Nephron (organoid): ENCODE measurements at regions not wholly inside any gene's neighbourhood (a gene's known extent, or its start where the extent isn't known, plus 50 kb on each side); places are given as distances from the start of the nearest gene placed in this dataset.

Source experiments
- H3K27ac Mint-ChIP-seq, 3 experiments: 2 replicates each; pipeline ENCODE4 v1.8.0; 2020; ENCODE audit warnings: mixed read lengths in 3 of 3, mild to moderate bottlenecking in 2 of 3, moderate library complexity in 1 of 3
- H3K27me3 Mint-ChIP-seq: 2 replicates; pipeline ENCODE4 v1.8.0; 2021; ENCODE audit warnings: low read depth, mild to moderate bottlenecking, moderate library complexity, mixed read lengths
- H3K36me3 Mint-ChIP-seq: 2 replicates; pipeline ENCODE4 v1.8.0; 2020; ENCODE audit warnings: low read depth, mixed read lengths
- H3K4me1 Mint-ChIP-seq: 2 replicates; pipeline ENCODE4 v1.8.0; 2020; ENCODE audit warnings: mixed read lengths
- H3K4me3 Mint-ChIP-seq, 3 experiments: 2 replicates each; pipeline ENCODE4 v1.8.0; 2020; ENCODE audit warnings: mild to moderate bottlenecking in 3 of 3, mixed read lengths in 3 of 3, moderate library complexity in 2 of 3
- H3K9me3 Mint-ChIP-seq: 2 replicates; pipeline ENCODE4 v1.8.0; 2020; ENCODE audit warnings: mixed read lengths
- TF ChIP-seq, protein P1 (sequence below), 3 experiments: fragments of 200-600 bp; sonication (generic); IDR thresholded peaks; one replicate each; pipeline ENCODE4 v1.5.0; 2021; ENCODE audit warnings: antibody characterized with exemption in 3 of 3; ENCODE audit not compliant: unreplicated experiment in 3 of 3

DNA sequence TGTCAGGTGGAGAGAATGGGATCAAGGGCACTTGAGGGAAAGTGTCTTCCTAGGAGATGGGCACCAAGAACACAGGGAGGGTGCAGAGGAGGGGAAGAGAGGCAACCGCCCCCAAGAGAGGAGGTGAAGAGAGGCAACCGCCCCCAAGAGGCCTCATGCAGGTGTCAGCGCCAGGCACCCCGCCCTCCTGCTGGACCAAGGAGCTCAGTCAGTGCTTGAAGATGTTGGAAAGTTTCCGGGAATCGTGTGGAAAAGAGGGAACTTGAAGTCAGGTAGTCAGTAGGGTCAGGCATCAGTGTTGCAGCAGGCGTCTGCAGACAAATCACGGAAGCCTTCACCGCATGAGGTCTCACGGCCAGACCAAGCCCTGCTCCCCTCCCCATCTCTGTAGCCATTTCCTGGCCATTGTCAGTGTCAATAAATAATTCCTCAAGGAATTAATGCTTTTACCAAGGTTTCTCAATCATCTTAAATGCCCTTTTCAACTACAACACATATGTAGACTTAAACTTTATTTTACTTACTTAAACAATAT, 353.1 kb downstream of the EIPR1 start:
- H3K27me3 Mint-ChIP-seq = peaks cover 17% of the 10 kb centered on the region
- no peaks in the 10 kb centered on the region for H3K4me1 Mint-ChIP-seq
- no peaks in the 10 kb centered on the region for H3K36me3 Mint-ChIP-seq
- TF ChIP-seq, protein P1, sequence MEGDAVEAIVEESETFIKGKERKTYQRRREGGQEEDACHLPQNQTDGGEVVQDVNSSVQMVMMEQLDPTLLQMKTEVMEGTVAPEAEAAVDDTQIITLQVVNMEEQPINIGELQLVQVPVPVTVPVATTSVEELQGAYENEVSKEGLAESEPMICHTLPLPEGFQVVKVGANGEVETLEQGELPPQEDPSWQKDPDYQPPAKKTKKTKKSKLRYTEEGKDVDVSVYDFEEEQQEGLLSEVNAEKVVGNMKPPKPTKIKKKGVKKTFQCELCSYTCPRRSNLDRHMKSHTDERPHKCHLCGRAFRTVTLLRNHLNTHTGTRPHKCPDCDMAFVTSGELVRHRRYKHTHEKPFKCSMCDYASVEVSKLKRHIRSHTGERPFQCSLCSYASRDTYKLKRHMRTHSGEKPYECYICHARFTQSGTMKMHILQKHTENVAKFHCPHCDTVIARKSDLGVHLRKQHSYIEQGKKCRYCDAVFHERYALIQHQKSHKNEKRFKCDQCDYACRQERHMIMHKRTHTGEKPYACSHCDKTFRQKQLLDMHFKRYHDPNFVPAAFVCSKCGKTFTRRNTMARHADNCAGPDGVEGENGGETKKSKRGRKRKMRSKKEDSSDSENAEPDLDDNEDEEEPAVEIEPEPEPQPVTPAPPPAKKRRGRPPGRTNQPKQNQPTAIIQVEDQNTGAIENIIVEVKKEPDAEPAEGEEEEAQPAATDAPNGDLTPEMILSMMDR (IDR thresholded peaks at IDR 0.05; ENCODE audit: unreplicated experiment in 3 of 3) = no peak
- H3K9me3 Mint-ChIP-seq = peaks cover 24% of the 10 kb centered on the region
- no peak overlapping the region for H3K27ac Mint-ChIP-seq
- no peak overlapping the region for H3K4me3 Mint-ChIP-seq

GRCh38 chr2:3023531-3023930, 354.1 kb downstream of the EIPR1 start:
- Mint-ChIP-seq H3K4me3 (no peak overlapping the region), H3K27me3 (peaks cover 13% of the 10 kb centered on the region), H3K9me3 (peaks cover 19% of the 10 kb centered on the region), H3K4me1 (no peaks in the 10 kb centered on the region), H3K27ac (no peak overlapping the region), H3K36me3 (no peaks in the 10 kb centered on the region)
- TF ChIP-seq, protein P1 (IDR thresholded peaks at IDR 0.05; ENCODE audit: unreplicated experiment in 3 of 3) = no peak

DNA sequence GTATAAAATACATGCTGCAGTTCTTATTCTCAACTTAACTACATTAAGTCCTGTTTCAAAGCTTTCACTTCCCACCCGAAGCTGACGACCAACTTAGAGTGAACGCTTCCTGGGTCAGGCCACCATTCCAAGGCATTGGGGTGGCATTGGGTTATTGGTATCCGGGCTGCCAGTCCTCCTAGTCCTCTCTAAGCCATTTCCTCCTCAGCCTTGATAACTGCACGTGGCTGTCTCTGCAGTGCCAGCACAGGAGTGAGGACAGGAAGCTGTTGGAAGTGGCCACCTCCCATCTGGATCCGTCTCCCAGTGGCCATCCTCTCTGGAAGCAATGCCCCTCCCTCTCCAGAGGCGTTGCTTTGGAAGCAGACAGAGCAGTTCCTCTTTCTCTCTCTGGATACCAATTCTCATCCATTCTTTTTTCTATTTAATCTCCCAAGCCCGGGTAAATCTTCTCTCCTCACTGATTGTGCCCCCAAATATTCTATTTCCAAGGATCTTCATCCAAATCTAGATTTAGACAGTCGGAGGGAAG, 354.7 kb downstream of the EIPR1 start:
- Mint-ChIP-seq H3K27ac (no peak overlapping the region), H3K4me1 (no peaks in the 10 kb centered on the region), H3K9me3 (peaks cover 18% of the 10 kb centered on the region), H3K27me3 (peaks cover 13% of the 10 kb centered on the region), H3K4me3 (no peak overlapping the region), H3K36me3 (no peaks in the 10 kb centered on the region)
- TF ChIP-seq, protein P1 (IDR thresholded peaks at IDR 0.05; ENCODE audit: unreplicated experiment in 3 of 3) = no peak

DNA sequence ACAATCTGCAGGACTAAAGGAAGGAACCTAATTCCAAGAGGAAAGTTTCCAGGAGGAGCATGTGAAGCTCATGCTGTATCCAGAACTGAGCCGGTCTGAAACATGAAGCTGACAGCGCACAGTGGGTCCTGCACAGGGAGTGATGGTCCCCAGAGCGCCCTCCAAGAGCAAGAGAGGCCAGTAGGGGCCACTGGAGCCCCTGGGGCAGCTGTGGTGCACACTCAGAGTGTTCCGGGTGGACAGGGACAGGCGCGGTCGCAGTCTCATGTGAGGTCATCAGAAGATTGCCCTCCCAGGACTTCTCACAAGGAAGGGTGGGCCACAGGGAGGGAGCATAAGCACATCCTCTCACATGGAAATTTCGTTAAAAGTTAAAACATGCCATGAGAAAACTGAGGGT, 355.9 kb downstream of the EIPR1 start:
- TF ChIP-seq, protein P1 (IDR thresholded peaks at IDR 0.05; ENCODE audit: unreplicated experiment in 3 of 3) = no peak
- Mint-ChIP-seq H3K27me3 (peaks cover 13% of the 10 kb centered on the region), H3K4me1 (no peaks in the 10 kb centered on the region), H3K4me3 (no peak overlapping the region), H3K9me3 (peaks cover 26% of the 10 kb centered on the region), H3K36me3 (no peaks in the 10 kb centered on the region), H3K27ac (no peak overlapping the region)

GRCh38 chr2:3010001-3010400, 367.6 kb downstream of the EIPR1 start:
- Mint-ChIP-seq H3K4me3 (no peak overlapping the region), H3K4me1 (peaks cover 32% of the 10 kb centered on the region)

More at GRCh38 chr2:3010001-3010400, 367.6 kb downstream of the EIPR1 start:
- H3K27ac Mint-ChIP-seq = no peak overlapping the region
- peaks cover 28% of the 10 kb centered on the region for H3K27me3 Mint-ChIP-seq
- no peaks in the 10 kb centered on the region for H3K36me3 Mint-ChIP-seq
- peaks cover 19% of the 10 kb centered on the region for H3K9me3 Mint-ChIP-seq
- TF ChIP-seq, protein P1 (IDR thresholded peaks at IDR 0.05; ENCODE audit: unreplicated experiment in 3 of 3) = no peak
